B cell (primary cell): ENCODE measurements at regions not wholly inside any gene's neighbourhood (a gene's known extent, or its start where the extent isn't known, plus 50 kb on each side); places are given as distances from the start of the nearest gene placed in this dataset.

ENCODE experiments used
- EZH2 ChIP-seq: IDR thresholded peaks from 2 replicates; pipeline ENCODE4 v1.6.1; 2012; ENCODE audit warnings: borderline replicate concordance, low read depth, mild to moderate bottlenecking, moderate library complexity, low read length; ENCODE audit not compliant: insufficient read depth, poor library complexity, severe bottlenecking
- TF ChIP-seq, protein P1 (sequence below): fragments of 200-600 bp; IDR thresholded peaks from one replicate; pipeline ENCODE4 v1.8.0; 2022; ENCODE audit warnings: antibody characterized with exemption, mild to moderate bottlenecking

GRCh38 chr12:115820656-115821055, 456.8 kb downstream of the MED13L start:
- no peak for TF ChIP-seq EZH2
- TF ChIP-seq, protein P1, sequence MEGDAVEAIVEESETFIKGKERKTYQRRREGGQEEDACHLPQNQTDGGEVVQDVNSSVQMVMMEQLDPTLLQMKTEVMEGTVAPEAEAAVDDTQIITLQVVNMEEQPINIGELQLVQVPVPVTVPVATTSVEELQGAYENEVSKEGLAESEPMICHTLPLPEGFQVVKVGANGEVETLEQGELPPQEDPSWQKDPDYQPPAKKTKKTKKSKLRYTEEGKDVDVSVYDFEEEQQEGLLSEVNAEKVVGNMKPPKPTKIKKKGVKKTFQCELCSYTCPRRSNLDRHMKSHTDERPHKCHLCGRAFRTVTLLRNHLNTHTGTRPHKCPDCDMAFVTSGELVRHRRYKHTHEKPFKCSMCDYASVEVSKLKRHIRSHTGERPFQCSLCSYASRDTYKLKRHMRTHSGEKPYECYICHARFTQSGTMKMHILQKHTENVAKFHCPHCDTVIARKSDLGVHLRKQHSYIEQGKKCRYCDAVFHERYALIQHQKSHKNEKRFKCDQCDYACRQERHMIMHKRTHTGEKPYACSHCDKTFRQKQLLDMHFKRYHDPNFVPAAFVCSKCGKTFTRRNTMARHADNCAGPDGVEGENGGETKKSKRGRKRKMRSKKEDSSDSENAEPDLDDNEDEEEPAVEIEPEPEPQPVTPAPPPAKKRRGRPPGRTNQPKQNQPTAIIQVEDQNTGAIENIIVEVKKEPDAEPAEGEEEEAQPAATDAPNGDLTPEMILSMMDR: no peak
